GM23338 (cell line): ENCODE measurements at regions not wholly inside any gene's neighbourhood (a gene's known extent, or its start where the extent isn't known, plus 50 kb on each side); places are given as distances from the start of the nearest gene placed in this dataset.

ENCODE experiments used
- ATAC-seq: fragments of 200-7000 bp; cut with Tn5 transposase; 3 replicates; pipeline ENCODE4 v1.9.1; 2020
- DNase-seq: peaks from one replicate; pipeline ENCODE4 v3.0.0-alpha.2; 2015; ENCODE audit warnings: low spot score
- H2AFZ ChIP-seq: fragments of 200-600 bp; sonication (generic); 2 replicates; pipeline ENCODE4 v1.8.0; 2016; ENCODE audit warnings: antibody characterized with exemption, mild to moderate bottlenecking, moderate library complexity
- H3F3A ChIP-seq: fragments of 200-600 bp; sonication (generic); replicated peaks from 2 replicates; pipeline ENCODE4 v1.8.0; 2017; ENCODE audit warnings: antibody characterized with exemption, mixed run types, low read depth
- H3K27ac ChIP-seq: fragments of 200-600 bp; sonication (generic); 2 replicates; pipeline ENCODE4 v1.6.1; 2016; ENCODE audit warnings: low read depth
- H3K27me3 ChIP-seq: fragments of 200-600 bp; sonication (generic); 2 replicates; pipeline ENCODE4 v1.8.0; 2016; ENCODE audit warnings: mild to moderate bottlenecking, mixed run types, moderate library complexity; ENCODE audit not compliant: insufficient read depth
- H3K36me3 ChIP-seq: fragments of 200-600 bp; sonication (generic); 2 replicates; pipeline ENCODE4 v1.8.0; 2016; ENCODE audit warnings: mild to moderate bottlenecking; ENCODE audit not compliant: insufficient read depth
- H3K4me1 ChIP-seq: fragments of 200-600 bp; sonication (generic); 2 replicates; pipeline ENCODE4 v1.8.0; 2016; ENCODE audit warnings: mild to moderate bottlenecking, moderate library complexity; ENCODE audit not compliant: insufficient read depth
- H3K4me2 ChIP-seq: fragments of 200-600 bp; sonication (generic); 2 replicates; pipeline ENCODE4 v1.7.1; 2017; ENCODE audit warnings: mixed run types
- H3K4me3 ChIP-seq: fragments of 200-600 bp; sonication (generic); 2 replicates; pipeline ENCODE4 v1.6.1; 2016; ENCODE audit warnings: mixed run types
- H3K79me2 ChIP-seq: fragments of 200-600 bp; sonication (generic); replicated peaks from 2 replicates; pipeline ENCODE4 v1.8.0; 2017; ENCODE audit warnings: mild to moderate bottlenecking; ENCODE audit not compliant: insufficient read depth
- H3K9me2 ChIP-seq: fragments of 200-600 bp; sonication (generic); 2 replicates; pipeline ENCODE4 v1.8.0; 2017; ENCODE audit not compliant: insufficient read depth
- H4K20me1 ChIP-seq: fragments of 200-600 bp; sonication (generic); replicated peaks from 2 replicates; pipeline ENCODE4 v1.8.0; 2017; ENCODE audit warnings: mild to moderate bottlenecking; ENCODE audit not compliant: insufficient read depth
- H3K27ac Mint-ChIP-seq: 2 replicates; pipeline ENCODE4 v1.8.0; 2020; ENCODE audit warnings: inconsistent platforms, mild to moderate bottlenecking, moderate library complexity, mixed read lengths
- H3K27me3 Mint-ChIP-seq: 3 replicates; pipeline ENCODE4 v1.8.0; 2022; ENCODE audit warnings: low read depth, mild to moderate bottlenecking, moderate library complexity, mixed read lengths, inconsistent platforms; ENCODE audit not compliant: insufficient read depth, poor library complexity
- H3K36me3 Mint-ChIP-seq: 3 replicates; pipeline ENCODE4 v1.8.0; 2021; ENCODE audit warnings: low read depth, mild to moderate bottlenecking, inconsistent platforms, moderate library complexity, mixed read lengths
- H3K4me1 Mint-ChIP-seq: 3 replicates; pipeline ENCODE4 v1.8.0; 2020; ENCODE audit warnings: mild to moderate bottlenecking, inconsistent platforms, mixed read lengths
- H3K4me3 Mint-ChIP-seq: 3 replicates; pipeline ENCODE4 v1.8.0; 2021; ENCODE audit warnings: moderate library complexity, mild to moderate bottlenecking, inconsistent platforms, mixed read lengths
- H3K9me3 Mint-ChIP-seq: 3 replicates; pipeline ENCODE4 v1.8.0; 2020; ENCODE audit warnings: moderate library complexity, mild to moderate bottlenecking, inconsistent platforms, mixed read lengths
- CREB1 ChIP-seq: fragments of 250-450 bp; sonication (Bioruptor Pico); IDR thresholded peaks from 2 replicates; pipeline ENCODE4 v1.5.0; 2020; ENCODE audit warnings: low read depth, mild to moderate bottlenecking, moderate library complexity
- JUNB ChIP-seq: IDR thresholded peaks from one replicate; pipeline ENCODE4 v1.6.1; 2016; ENCODE audit warnings: antibody characterized with exemption; ENCODE audit not compliant: unreplicated experiment
- NANOG ChIP-seq: IDR thresholded peaks from 2 replicates; pipeline ENCODE4 v1.6.1; 2016; ENCODE audit warnings: antibody characterized with exemption, borderline replicate concordance
- TF ChIP-seq, protein P1 (sequence below): IDR thresholded peaks from one replicate; pipeline ENCODE4 v1.6.1; 2018; ENCODE audit warnings: antibody characterized with exemption; ENCODE audit not compliant: unreplicated experiment
- TF ChIP-seq, protein P2 (sequence below): fragments of 250-450 bp; sonication (Bioruptor Pico); IDR thresholded peaks from 2 replicates; pipeline ENCODE4 v1.5.0; 2020; ENCODE audit warnings: mild to moderate bottlenecking, moderate library complexity

DNA sequence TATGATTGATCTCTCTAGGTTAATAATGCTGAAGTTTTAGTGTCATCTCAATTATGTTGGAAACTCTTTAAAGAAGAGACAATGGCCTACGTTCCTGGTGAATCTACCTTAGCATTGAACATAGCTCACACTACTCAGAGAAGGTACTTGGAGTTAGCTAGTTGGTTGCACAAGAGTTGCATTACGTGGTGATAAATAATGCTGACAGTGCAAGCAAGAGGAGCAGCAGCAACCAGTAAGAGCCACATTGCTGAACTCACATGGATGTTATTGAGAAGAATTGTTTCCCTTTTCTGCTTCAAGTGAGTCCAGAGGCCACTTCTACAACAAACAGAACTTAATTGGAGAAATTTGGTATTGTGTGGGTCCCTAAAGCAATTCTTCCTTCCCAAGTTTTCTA is 737.1 kb downstream of the TDRD15 start (continued):
- no peak for TF ChIP-seq JUNB
- TF ChIP-seq NANOG, result no peak

DNA sequence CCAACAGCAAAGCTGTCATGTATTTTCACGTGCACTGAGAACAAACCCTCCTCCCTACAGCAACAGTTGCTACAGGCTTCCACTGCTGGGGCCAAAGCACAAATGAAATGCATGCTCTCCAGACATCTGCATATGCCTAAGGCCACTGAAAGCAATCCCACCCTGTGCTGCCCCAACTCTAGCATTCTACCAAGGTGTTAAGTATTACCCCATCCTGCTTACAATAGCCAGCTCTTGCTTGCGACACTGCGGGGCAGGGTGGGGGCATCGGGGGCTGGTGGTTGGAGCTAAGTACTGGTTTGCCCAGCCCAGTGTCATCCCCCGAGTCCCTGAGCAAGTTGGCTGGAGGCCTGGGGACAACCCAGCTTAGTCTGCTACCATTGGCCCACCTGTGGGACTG is 742.5 kb downstream of the TDRD15 start:
- TF ChIP-seq NANOG, result no peak
- no peak for TF ChIP-seq CREB1 (CRISPR knock-in tag)
- TF ChIP-seq, protein P1, sequence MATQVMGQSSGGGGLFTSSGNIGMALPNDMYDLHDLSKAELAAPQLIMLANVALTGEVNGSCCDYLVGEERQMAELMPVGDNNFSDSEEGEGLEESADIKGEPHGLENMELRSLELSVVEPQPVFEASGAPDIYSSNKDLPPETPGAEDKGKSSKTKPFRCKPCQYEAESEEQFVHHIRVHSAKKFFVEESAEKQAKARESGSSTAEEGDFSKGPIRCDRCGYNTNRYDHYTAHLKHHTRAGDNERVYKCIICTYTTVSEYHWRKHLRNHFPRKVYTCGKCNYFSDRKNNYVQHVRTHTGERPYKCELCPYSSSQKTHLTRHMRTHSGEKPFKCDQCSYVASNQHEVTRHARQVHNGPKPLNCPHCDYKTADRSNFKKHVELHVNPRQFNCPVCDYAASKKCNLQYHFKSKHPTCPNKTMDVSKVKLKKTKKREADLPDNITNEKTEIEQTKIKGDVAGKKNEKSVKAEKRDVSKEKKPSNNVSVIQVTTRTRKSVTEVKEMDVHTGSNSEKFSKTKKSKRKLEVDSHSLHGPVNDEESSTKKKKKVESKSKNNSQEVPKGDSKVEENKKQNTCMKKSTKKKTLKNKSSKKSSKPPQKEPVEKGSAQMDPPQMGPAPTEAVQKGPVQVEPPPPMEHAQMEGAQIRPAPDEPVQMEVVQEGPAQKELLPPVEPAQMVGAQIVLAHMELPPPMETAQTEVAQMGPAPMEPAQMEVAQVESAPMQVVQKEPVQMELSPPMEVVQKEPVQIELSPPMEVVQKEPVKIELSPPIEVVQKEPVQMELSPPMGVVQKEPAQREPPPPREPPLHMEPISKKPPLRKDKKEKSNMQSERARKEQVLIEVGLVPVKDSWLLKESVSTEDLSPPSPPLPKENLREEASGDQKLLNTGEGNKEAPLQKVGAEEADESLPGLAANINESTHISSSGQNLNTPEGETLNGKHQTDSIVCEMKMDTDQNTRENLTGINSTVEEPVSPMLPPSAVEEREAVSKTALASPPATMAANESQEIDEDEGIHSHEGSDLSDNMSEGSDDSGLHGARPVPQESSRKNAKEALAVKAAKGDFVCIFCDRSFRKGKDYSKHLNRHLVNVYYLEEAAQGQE, result no peak
- TF ChIP-seq, protein P2, sequence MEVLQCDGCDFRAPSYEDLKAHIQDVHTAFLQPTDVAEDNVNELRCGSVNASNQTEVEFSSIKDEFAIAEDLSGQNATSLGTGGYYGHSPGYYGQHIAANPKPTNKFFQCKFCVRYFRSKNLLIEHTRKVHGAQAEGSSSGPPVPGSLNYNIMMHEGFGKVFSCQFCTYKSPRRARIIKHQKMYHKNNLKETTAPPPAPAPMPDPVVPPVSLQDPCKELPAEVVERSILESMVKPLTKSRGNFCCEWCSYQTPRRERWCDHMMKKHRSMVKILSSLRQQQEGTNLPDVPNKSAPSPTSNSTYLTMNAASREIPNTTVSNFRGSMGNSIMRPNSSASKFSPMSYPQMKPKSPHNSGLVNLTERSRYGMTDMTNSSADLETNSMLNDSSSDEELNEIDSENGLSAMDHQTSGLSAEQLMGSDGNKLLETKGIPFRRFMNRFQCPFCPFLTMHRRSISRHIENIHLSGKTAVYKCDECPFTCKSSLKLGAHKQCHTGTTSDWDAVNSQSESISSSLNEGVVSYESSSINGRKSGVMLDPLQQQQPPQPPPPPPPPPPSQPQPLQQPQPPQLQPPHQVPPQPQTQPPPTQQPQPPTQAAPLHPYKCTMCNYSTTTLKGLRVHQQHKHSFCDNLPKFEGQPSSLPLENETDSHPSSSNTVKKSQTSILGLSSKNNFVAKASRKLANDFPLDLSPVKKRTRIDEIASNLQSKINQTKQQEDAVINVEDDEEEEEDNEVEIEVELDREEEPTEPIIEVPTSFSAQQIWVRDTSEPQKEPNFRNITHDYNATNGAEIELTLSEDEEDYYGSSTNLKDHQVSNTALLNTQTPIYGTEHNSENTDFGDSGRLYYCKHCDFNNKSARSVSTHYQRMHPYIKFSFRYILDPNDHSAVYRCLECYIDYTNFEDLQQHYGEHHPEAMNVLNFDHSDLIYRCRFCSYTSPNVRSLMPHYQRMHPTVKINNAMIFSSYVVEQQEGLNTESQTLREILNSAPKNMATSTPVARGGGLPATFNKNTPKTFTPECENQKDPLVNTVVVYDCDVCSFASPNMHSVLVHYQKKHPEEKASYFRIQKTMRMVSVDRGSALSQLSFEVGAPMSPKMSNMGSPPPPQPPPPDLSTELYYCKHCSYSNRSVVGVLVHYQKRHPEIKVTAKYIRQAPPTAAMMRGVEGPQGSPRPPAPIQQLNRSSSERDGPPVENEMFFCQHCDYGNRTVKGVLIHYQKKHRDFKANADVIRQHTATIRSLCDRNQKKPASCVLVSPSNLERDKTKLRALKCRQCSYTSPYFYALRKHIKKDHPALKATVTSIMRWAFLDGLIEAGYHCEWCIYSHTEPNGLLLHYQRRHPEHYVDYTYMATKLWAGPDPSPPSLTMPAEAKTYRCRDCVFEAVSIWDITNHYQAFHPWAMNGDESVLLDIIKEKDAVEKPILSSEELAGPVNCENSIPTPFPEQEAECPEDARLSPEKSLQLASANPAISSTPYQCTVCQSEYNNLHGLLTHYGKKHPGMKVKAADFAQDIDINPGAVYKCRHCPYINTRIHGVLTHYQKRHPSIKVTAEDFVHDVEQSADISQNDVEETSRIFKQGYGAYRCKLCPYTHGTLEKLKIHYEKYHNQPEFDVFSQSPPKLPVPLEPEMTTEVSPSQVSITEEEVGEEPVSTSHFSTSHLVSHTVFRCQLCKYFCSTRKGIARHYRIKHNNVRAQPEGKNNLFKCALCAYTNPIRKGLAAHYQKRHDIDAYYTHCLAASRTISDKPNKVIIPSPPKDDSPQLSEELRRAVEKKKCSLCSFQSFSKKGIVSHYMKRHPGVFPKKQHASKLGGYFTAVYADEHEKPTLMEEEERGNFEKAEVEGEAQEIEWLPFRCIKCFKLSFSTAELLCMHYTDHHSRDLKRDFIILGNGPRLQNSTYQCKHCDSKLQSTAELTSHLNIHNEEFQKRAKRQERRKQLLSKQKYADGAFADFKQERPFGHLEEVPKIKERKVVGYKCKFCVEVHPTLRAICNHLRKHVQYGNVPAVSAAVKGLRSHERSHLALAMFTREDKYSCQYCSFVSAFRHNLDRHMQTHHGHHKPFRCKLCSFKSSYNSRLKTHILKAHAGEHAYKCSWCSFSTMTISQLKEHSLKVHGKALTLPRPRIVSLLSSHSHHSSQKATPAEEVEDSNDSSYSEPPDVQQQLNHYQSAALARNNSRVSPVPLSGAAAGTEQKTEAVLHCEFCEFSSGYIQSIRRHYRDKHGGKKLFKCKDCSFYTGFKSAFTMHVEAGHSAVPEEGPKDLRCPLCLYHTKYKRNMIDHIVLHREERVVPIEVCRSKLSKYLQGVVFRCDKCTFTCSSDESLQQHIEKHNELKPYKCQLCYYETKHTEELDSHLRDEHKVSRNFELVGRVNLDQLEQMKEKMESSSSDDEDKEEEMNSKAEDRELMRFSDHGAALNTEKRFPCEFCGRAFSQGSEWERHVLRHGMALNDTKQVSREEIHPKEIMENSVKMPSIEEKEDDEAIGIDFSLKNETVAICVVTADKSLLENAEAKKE, result no peak
- Histone ChIP-seq H2AFZ (no peak overlapping the region), H3K27me3 (no peaks in the 10 kb centered on the region), H3K4me1 (peaks cover 4% of the 10 kb centered on the region; the same call in 1 of the 2 replicates), H3K79me2 (no peaks in the 10 kb centered on the region), H3K9me2 (no peaks in the 10 kb centered on the region), H3K36me3 (peaks cover 4% of the 10 kb centered on the region; the same call in 1 of the 2 replicates), H4K20me1 (no peaks in the 10 kb centered on the region), H3F3A (no peaks in the 10 kb centered on the region), H3K4me3 (no peak overlapping the region), H3K4me2 (no peak overlapping the region), H3K27ac (no peak overlapping the region)
- no peaks in the 10 kb centered on the region for H3K36me3 Mint-ChIP-seq
- peaks cover 13% of the 10 kb centered on the region for H3K4me1 Mint-ChIP-seq
- H3K27me3 Mint-ChIP-seq, result peaks cover 8% of the 10 kb centered on the region
- DNase-seq (no peak), ATAC-seq (peak; percentile 36; the same call in 2 of the 3 replicates)
- H3K9me3 Mint-ChIP-seq, result no peaks in the 10 kb centered on the region
- no peak overlapping the region for H3K27ac Mint-ChIP-seq
- no peak overlapping the region for H3K4me3 Mint-ChIP-seq
